Liver (tissue), 8 donors: ENCODE measurements at regions not wholly inside any gene's neighbourhood (a gene's known extent, or its start where the extent isn't known, plus 50 kb on each side); places are given as distances from the start of the nearest gene placed in this dataset.

Experiments
- DNase-seq: peaks from one replicate; pipeline ENCODE4 v3.0.0-alpha.2; 2017; ENCODE audit warnings: low spot score
- H3K27ac ChIP-seq, 2 donors: one replicate each; pipeline ENCODE4 v1.7.0; 2013; ENCODE audit warnings: inconsistent platforms in 2 of 2, low read length in 2 of 2, control low read depth in 1 of 2, low read depth in 1 of 2, mild to moderate bottlenecking in 1 of 2
- H3K27me3 ChIP-seq, 4 donors: one replicate each; pipeline versions ENCODE4 v1.6.1 to v1.7.0; 2013; ENCODE audit warnings: low read length in 3 of 4, inconsistent platforms in 1 of 4, mild to moderate bottlenecking in 1 of 4, moderate library complexity in 1 of 4; ENCODE audit not compliant: control insufficient read depth in 4 of 4, insufficient read depth in 4 of 4
- H3K36me3 ChIP-seq, 4 donors: one replicate each; pipeline versions ENCODE4 v1.6.1 to v1.7.0; 2013; ENCODE audit warnings: low read length in 3 of 4, mild to moderate bottlenecking in 3 of 4, low read depth in 1 of 4, moderate library complexity in 1 of 4; ENCODE audit not compliant: control insufficient read depth in 4 of 4, insufficient read depth in 3 of 4
- H3K4me1 ChIP-seq, 4 donors: one replicate each; pipeline versions ENCODE4 v1.6.1 to v1.7.0; 2013; ENCODE audit warnings: low read length in 3 of 4, mild to moderate bottlenecking in 3 of 4, moderate library complexity in 1 of 4; ENCODE audit not compliant: control insufficient read depth in 4 of 4, insufficient read depth in 4 of 4
- H3K4me3 ChIP-seq, 3 donors: one replicate each; pipeline versions ENCODE4 v1.6.1 to v1.7.0; 2013; ENCODE audit warnings: low read length in 3 of 3, control low read depth in 1 of 3, low read depth in 1 of 3, mild to moderate bottlenecking in 1 of 3
- H3K9ac ChIP-seq, 2 donors: one replicate each; pipeline ENCODE4 v1.7.0; 2013; ENCODE audit warnings: low read length in 2 of 2, mild to moderate bottlenecking in 2 of 2, moderate library complexity in 2 of 2, control low read depth in 1 of 2, low read depth in 1 of 2
- H3K9me3 ChIP-seq, 4 donors: one replicate each; pipeline versions ENCODE4 v1.6.1 to v1.7.0; 2013; ENCODE audit warnings: low read length in 3 of 4; ENCODE audit not compliant: control insufficient read depth in 4 of 4
- ATF3 ChIP-seq: IDR thresholded peaks from 2 replicates; pipeline ENCODE4 v1.6.1; 2016; ENCODE audit warnings: antibody characterized with exemption
- CTCF ChIP-seq: fragments of 150-350 bp; IDR thresholded peaks from 2 replicates; pipeline ENCODE4 v1.5.1; 2017; ENCODE audit warnings: improper control_type of control experiment, low read depth, low read length; ENCODE audit not compliant: missing input control
- EGR1 ChIP-seq, 2 donors: IDR thresholded peaks; 2 replicates each; pipeline ENCODE4 v1.6.1; 2016 to 2018; ENCODE audit warnings: antibody characterized with exemption in 2 of 2, low read depth in 2 of 2
- FOXA1 ChIP-seq: IDR thresholded peaks from 2 replicates; pipeline ENCODE4 v1.6.1; 2016; ENCODE audit warnings: antibody characterized with exemption
- FOXA2 ChIP-seq: IDR thresholded peaks from 2 replicates; pipeline ENCODE4 v1.6.1; 2016; ENCODE audit warnings: antibody characterized with exemption
- GABPA ChIP-seq, 2 donors: IDR thresholded peaks in 1 of 2; conservative IDR thresholded peaks in 1 of 2; 2 replicates each; pipeline ENCODE4 v1.6.1; 2016; ENCODE audit warnings: antibody characterized with exemption in 2 of 2, mild to moderate bottlenecking in 1 of 2, moderate library complexity in 1 of 2
- HNF4A ChIP-seq, 2 donors: conservative IDR thresholded peaks; 2 replicates each; pipeline ENCODE4 v1.6.1; 2016; ENCODE audit warnings: antibody characterized with exemption in 2 of 2, mild to moderate bottlenecking in 2 of 2
- HNF4G ChIP-seq: IDR thresholded peaks from 2 replicates; pipeline ENCODE4 v1.6.1; 2016; ENCODE audit warnings: antibody characterized with exemption
- JUND ChIP-seq, 2 donors: IDR thresholded peaks; 2 replicates each; pipeline ENCODE4 v1.6.1; 2016; ENCODE audit warnings: antibody characterized with exemption in 2 of 2
- MAX ChIP-seq: IDR thresholded peaks from 2 replicates; pipeline ENCODE4 v1.6.1; 2016; ENCODE audit warnings: antibody characterized with exemption
- NR2F2 ChIP-seq: IDR thresholded peaks from 2 replicates; pipeline ENCODE4 v1.6.1; 2016; ENCODE audit warnings: antibody characterized with exemption
- RAD21 ChIP-seq, 2 donors: IDR thresholded peaks; 2 replicates each; pipeline ENCODE4 v1.6.1; 2016; ENCODE audit warnings: antibody characterized with exemption in 2 of 2, mild to moderate bottlenecking in 2 of 2
- REST ChIP-seq: IDR thresholded peaks from 2 replicates; pipeline ENCODE4 v1.6.1; 2016; ENCODE audit warnings: antibody characterized with exemption, mild to moderate bottlenecking
- RXRA ChIP-seq, 2 donors: IDR thresholded peaks; 2 replicates each; pipeline ENCODE4 v1.6.1; 2017 to 2018; ENCODE audit warnings: antibody characterized with exemption in 2 of 2, mild to moderate bottlenecking in 1 of 2
- SP1 ChIP-seq: IDR thresholded peaks from 2 replicates; pipeline ENCODE4 v1.6.1; 2018; ENCODE audit warnings: antibody characterized with exemption, mild to moderate bottlenecking
- TAF1 ChIP-seq: conservative IDR thresholded peaks from 2 replicates; pipeline ENCODE4 v1.6.1; 2016; ENCODE audit warnings: antibody characterized with exemption, mild to moderate bottlenecking
- YY1 ChIP-seq: IDR thresholded peaks from 2 replicates; pipeline ENCODE4 v1.6.1; 2016; ENCODE audit warnings: antibody characterized with exemption, mild to moderate bottlenecking
- ZBTB33 ChIP-seq: IDR thresholded peaks from 2 replicates; pipeline ENCODE4 v1.6.1; 2016; ENCODE audit warnings: antibody characterized with exemption
- WGBS: extraction: QIAGEN DNeasy Blood & Tissue Kit; methylation state at CpG from one replicate; pipeline ENCODE4 v1.1.7; 2013; 5-methylcytosine and 5-hydroxymethylcytosine counted together
- donor health status: healthy.
- donor health status: healthy.
- donor health status: healthy.
- donor health status: healthy.
- donor health status: healthy.

- no peak overlapping the region for H3K4me3 ChIP-seq
- DNase-seq: no peak
- H3K9ac ChIP-seq: no peak overlapping the region
- WGBS: 81% methylated on average over 5 of the region's 5 CpGs
- no peak overlapping the region for H3K27ac ChIP-seq
- no peaks in the 10 kb centered on the region for H3K27me3 ChIP-seq
- H3K4me1 ChIP-seq: no peaks in the 10 kb centered on the region
- peaks cover 0 to 3% (median 0%) of the 10 kb centered on the region in 4 donors for H3K9me3 ChIP-seq
- TF ChIP-seq RXRA (IDR thresholded peaks at IDR 0.05) (no peak), ATF3 (no peak), ZBTB33 (no peak), SP1 (no peak), CTCF (no peak), EGR1 (IDR thresholded peaks at IDR 0.05; ENCODE audit: low read depth in 2 of 2) (no peak), HNF4G (no peak), NR2F2 (no peak), HNF4A (conservative IDR thresholded peaks at IDR 0.05) (no peak), FOXA2 (no peak), RAD21 (IDR thresholded peaks at IDR 0.05) (no peak), REST (no peak), GABPA (IDR thresholded peaks at IDR 0.05 in 1 of 2, conservative IDR thresholded peaks at IDR 0.05 in 1 of 2) (no peak), TAF1 (no peak), JUND (IDR thresholded peaks at IDR 0.05) (no peak), FOXA1 (no peak), MAX (no peak), YY1 (no peak)
- no peaks in the 10 kb centered on the region for H3K36me3 ChIP-seq
Observed at GRCh38 chr11:135037828-135038227, 625.8 kb upstream of the B3GAT1 start.
